Skeletal muscle satellite cell (primary cell): ENCODE measurements at regions not wholly inside any gene's neighbourhood (a gene's known extent, or its start where the extent isn't known, plus 50 kb on each side); places are given as distances from the start of the nearest gene placed in this dataset.

ENCODE experiments used
- H3K27me3 ChIP-seq: 2 replicates; pipeline ENCODE4 v1.7.0; 2013; ENCODE audit warnings: low read length; ENCODE audit not compliant: control insufficient read depth, insufficient read depth
- H3K36me3 ChIP-seq: 2 replicates; pipeline ENCODE4 v1.7.0; 2013; ENCODE audit warnings: mild to moderate bottlenecking, control low read depth, low read length; ENCODE audit not compliant: insufficient read depth
- H3K4me1 ChIP-seq: 2 replicates; pipeline ENCODE4 v1.7.0; 2013; ENCODE audit warnings: low read length; ENCODE audit not compliant: control insufficient read depth, insufficient read depth
- H3K4me2 ChIP-seq: 2 replicates; pipeline ENCODE4 v1.7.0; 2013; ENCODE audit warnings: mild to moderate bottlenecking, low read length
- H3K4me3 ChIP-seq: 2 replicates; pipeline ENCODE4 v1.7.0; 2013; ENCODE audit warnings: low read length
- H3K9ac ChIP-seq: 2 replicates; pipeline ENCODE4 v1.7.0; 2013; ENCODE audit warnings: mild to moderate bottlenecking, low read depth, low read length, moderate library complexity
- H3K9me3 ChIP-seq: replicated peaks from 2 replicates; pipeline ENCODE4 v1.7.0; 2013; ENCODE audit warnings: mild to moderate bottlenecking, control low read depth, low read length

DNA sequence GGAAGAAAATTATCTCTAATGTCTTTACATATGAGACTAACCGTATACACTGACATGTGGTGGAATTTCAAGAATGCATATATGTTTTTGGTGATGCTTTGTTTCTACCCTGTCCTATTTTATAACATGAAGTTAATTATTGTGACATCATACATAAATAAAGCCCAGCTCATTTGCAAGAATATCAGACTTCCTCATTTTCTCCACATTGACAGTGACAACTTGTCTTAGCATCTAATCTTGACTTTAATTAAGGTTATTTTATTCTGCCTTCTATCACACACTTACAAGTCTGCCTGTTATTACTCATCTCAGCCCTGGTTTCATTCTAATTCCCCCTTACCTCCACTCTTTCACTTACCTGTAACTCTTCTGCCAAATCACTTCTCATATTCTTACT lies 140.6 kb upstream of the STARD13 start:
- H3K4me3 ChIP-seq, result no peak overlapping the region
- H3K9ac ChIP-seq, result no peak overlapping the region
- no peaks in the 10 kb centered on the region for H3K9me3 ChIP-seq
- H3K4me1 ChIP-seq, result no peaks in the 10 kb centered on the region
- no peaks in the 10 kb centered on the region for H3K36me3 ChIP-seq
- H3K4me2 ChIP-seq, result no peak overlapping the region
- H3K27me3 ChIP-seq, result no peaks in the 10 kb centered on the region

DNA sequence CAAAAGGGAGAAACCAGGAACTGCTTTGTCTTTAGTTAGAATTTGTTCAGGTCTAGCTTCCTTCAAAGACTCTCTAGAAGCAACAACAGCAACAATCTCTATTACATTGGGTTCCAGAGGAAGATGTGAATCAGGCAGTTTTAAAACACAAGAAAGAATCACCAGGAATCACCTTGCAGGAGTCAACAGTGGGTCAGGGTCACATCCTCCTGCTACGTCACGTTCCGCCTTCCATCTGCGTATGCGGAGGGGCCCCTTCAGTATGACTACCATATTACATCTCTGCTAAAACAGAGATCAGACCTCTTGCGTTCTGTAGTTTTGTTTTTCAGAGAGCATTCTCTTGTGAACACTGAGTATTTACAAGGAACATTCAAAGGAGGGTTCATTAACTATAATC lies 147.8 kb upstream of the STARD13 start:
- H3K4me1 ChIP-seq, result no peaks in the 10 kb centered on the region
- H3K36me3 ChIP-seq, result no peaks in the 10 kb centered on the region
- no peaks in the 10 kb centered on the region for H3K9me3 ChIP-seq
- no peak overlapping the region for H3K4me3 ChIP-seq
- H3K9ac ChIP-seq, result no peak overlapping the region
- H3K27me3 ChIP-seq, result no peaks in the 10 kb centered on the region
- H3K4me2 ChIP-seq, result no peak overlapping the region

DNA sequence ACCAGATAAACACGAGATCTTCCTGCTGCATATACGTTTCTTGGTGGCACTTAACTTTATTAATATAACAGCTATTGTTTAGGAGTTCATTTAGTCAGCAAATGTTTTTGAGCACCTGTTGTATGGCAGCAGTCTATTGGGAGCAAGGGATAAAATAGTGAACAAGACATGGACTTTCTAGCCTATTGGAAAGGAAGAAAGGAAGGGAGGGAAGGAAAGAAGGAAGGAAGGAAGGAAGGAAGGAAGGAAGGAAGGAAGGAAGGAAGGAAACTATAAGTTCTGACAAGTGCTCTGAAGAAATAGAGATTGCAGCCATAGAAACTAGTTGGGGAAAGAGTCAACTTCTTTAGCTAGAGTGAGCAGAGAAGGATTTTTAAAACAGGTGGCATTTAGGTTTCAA lies 149.1 kb upstream of the STARD13 start:
- Histone ChIP-seq H3K4me2 (no peak overlapping the region), H3K27me3 (no peaks in the 10 kb centered on the region), H3K9ac (no peak overlapping the region), H3K9me3 (no peaks in the 10 kb centered on the region), H3K4me1 (no peaks in the 10 kb centered on the region), H3K36me3 (no peaks in the 10 kb centered on the region), H3K4me3 (no peak overlapping the region)

DNA sequence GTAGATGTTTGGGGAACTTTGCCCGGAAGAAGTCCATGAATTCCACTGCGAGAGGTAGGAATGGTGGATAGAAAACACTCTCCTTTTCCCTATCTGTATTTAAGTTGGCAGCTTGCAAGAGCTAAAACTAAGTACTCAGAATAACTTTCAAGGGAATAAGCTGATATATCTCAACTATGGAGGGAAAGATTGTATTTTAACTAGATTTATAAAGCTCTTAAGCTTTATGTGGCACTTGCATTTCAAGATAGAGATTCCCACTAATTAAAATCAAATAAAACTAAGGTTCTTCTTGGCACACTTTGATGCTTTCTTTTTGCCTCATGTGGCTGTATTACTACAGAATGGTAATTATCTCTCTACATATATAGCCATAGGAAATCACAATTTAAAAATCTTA lies 149.7 kb upstream of the STARD13 start:
- Histone ChIP-seq H3K4me2 (no peak overlapping the region), H3K27me3 (no peaks in the 10 kb centered on the region), H3K4me1 (no peaks in the 10 kb centered on the region), H3K4me3 (no peak overlapping the region), H3K36me3 (no peaks in the 10 kb centered on the region), H3K9me3 (no peaks in the 10 kb centered on the region), H3K9ac (no peak overlapping the region)

DNA sequence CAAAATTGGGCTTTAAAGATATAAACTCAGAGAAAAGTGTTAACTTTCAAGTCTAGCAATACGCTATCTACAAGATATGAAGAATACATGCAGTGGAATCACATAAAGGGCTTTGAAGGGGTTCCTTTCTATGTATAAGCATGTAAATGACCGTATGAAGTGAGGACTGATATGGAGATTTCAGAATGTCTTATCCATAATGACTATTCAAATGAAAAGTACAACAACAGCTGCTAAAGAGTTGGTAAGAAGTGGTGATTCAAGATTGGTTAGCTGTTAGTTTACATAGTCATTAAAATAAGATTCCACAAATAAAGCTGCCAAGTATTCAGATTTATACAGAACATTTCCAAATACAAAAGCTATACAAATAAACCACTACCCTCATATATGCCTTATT lies 153.4 kb upstream of the STARD13 start:
- H3K9ac ChIP-seq, result no peak overlapping the region
- no peaks in the 10 kb centered on the region for H3K9me3 ChIP-seq
- no peaks in the 10 kb centered on the region for H3K36me3 ChIP-seq
- no peak overlapping the region for H3K4me2 ChIP-seq
- no peaks in the 10 kb centered on the region for H3K27me3 ChIP-seq
- no peak overlapping the region for H3K4me3 ChIP-seq
- H3K4me1 ChIP-seq, result no peaks in the 10 kb centered on the region

DNA sequence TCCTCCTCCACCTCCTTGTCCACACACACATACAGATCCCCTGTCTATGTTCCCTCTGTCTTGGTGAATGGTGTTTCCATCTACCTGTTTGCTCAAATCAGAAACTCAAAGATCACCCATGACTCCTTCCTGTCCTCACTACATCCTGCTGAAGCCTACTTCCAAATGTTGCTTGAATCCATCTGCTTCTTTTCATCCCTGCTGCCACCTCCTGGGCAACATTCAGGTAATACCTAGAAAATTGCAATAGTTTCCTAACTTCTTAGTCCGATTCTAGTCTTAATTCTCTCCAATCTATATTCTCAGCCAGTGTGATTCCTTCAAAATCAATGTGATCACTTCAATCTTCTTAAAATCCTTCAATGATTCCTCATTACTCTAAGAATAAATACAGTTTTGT lies 155.5 kb upstream of the STARD13 start:
- Histone ChIP-seq H3K27me3 (no peaks in the 10 kb centered on the region), H3K9ac (no peak overlapping the region), H3K4me2 (no peak overlapping the region), H3K4me1 (no peaks in the 10 kb centered on the region), H3K36me3 (no peaks in the 10 kb centered on the region), H3K4me3 (no peak overlapping the region), H3K9me3 (no peaks in the 10 kb centered on the region)

DNA sequence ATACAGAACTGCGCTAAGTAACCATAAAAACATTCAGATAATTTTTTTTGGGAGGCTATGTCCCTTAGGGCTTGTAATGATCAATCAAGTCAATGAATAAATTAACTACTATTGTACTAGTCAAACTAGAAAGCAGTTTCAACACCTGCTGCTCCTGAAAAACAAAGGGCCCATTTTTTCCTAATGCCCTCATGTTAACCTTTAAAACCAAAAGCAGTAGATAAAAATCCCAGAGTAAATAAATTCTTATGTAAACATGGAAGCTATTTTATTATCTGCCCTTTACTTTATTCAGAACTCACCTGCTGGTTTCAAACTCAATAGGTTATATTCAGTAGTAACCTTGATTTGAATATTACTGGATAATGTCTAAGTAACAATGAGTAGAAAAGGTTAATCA lies 159.5 kb upstream of the STARD13 start:
- Histone ChIP-seq H3K4me1 (no peaks in the 10 kb centered on the region), H3K4me3 (no peak overlapping the region), H3K27me3 (no peaks in the 10 kb centered on the region), H3K4me2 (no peak overlapping the region), H3K9ac (no peak overlapping the region), H3K36me3 (no peaks in the 10 kb centered on the region), H3K9me3 (no peaks in the 10 kb centered on the region)

DNA sequence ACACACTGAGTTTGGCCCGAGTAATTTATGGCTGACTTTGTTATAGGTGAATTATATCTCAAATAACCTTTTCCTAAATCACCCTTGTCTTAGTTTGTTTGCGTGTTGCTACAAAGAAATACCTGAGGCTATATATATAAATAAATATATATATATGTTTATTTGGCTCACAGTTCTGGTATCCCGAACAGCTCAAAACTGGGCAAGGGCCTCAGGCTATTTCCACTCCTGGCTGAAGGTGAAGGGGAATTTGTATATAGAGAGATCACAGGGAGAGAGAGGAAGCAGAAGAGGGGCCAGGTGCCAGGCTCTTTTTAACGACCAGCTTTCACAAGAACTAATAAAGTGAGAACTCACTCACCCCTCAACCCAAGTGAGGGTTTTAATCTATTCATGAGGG lies 159.9 kb upstream of the STARD13 start:
- no peak overlapping the region for H3K9ac ChIP-seq
- no peak overlapping the region for H3K4me2 ChIP-seq
- no peaks in the 10 kb centered on the region for H3K36me3 ChIP-seq
- H3K9me3 ChIP-seq, result no peaks in the 10 kb centered on the region
- no peak overlapping the region for H3K4me3 ChIP-seq
- H3K27me3 ChIP-seq, result no peaks in the 10 kb centered on the region
- no peaks in the 10 kb centered on the region for H3K4me1 ChIP-seq

DNA sequence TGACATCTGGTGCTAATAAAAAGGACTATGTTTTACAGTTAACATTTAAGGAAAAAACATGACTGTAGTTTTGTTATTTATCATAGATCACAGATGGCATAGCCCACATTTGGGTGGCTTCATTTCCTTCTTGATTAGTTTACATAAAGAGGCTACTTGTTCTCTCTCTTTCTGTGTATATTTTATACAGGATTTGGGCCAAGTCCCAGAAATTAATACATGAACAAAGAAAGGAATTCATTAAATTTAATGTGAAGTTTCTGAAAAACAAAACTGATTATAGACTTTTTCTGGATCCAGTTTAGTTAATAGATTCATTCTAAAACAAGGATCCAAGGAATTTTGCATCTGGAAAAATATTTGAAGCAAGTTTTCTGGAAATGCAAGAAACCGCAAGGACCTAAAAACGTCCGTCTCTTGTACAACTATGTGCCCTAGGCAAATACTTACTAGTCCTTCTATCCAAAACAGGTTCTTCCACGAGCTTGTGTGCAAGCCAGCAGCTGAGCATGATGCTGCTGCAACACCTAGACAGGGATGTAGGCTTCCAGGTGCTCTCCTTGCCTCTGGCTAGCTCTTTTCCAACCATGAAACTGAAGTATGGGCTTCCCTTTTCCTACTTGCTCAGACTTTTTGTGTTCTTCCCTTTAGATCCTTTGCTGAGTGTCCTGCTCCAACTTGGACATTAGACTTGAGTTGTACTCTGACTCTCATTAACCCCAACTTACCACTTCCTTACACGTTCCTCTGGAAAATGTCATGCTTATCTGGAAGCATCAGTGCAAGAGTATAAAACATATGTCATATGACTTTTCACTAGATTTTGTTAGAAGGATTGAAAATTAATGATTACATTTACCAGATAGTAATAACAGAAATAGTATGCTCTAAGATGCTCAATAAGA lies 161.5 kb upstream of the STARD13 start:
- Histone ChIP-seq H3K27me3 (no peaks in the 10 kb centered on the region), H3K9me3 (no peaks in the 10 kb centered on the region), H3K36me3 (no peaks in the 10 kb centered on the region), H3K4me1 (no peaks in the 10 kb centered on the region), H3K4me2 (no peak overlapping the region), H3K4me3 (no peak overlapping the region), H3K9ac (no peak overlapping the region)

DNA sequence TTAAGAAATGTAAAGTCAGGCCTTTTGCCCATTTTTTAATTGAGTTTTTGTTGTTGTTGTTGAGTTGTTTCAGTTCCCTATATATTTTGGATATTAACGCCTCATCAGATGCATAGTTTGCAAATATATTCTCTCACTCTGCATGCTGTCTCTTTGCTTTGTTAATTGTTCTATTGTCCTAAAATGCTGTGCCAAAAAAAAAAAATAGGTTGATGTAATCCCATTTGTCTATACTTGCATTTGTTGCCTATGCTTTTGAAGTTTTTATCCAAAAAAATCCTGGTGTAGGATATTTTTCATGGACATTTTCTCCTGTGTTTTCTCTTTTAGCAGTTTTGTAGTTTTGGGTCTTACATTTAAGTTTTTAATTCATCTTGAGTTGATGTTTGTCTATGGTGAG lies 163.3 kb upstream of the STARD13 start:
- Histone ChIP-seq H3K27me3 (no peaks in the 10 kb centered on the region), H3K4me3 (no peak overlapping the region), H3K4me2 (no peak overlapping the region), H3K4me1 (peaks cover 6% of the 10 kb centered on the region), H3K36me3 (no peaks in the 10 kb centered on the region), H3K9ac (no peak overlapping the region), H3K9me3 (no peaks in the 10 kb centered on the region)

DNA sequence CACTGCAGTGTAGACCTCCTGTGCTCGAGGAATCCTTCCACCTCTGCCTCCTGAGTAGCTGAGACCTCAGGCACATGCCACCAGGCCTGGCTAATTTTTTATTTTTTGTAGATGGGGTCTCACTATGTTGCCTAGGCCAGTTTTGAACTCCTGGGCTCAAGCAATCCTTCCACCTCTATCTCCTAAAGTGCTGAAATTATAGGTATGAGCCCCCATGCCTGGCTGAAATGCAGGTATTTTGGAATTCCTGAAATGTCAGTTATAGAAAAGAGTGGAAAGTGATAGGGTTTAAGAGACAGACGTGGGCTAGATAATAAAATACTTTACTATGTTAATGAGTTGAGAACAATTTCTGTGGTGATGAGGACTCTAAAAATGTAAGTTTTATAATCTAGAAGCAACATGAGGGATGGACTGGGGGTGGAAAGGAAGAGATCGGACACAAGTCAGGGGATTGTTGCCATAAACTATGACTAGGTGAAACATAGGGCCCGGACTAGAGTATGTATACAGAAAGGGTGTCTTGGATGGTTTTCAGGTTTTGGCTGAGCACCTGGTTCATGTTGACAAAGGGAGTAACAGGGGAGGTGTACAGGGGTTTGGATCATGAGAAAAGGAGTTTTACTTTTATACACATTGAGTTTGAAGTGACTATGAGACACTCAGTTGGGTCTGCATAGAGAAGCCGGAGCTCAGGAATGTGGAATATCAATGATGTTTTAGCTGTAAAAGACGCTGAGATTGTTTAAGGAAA lies 165.6 kb upstream of the STARD13 start:
- Histone ChIP-seq H3K4me2 (no peak overlapping the region), H3K27me3 (no peaks in the 10 kb centered on the region), H3K36me3 (no peaks in the 10 kb centered on the region), H3K4me1 (peaks cover 22% of the 10 kb centered on the region), H3K4me3 (no peak overlapping the region), H3K9me3 (no peaks in the 10 kb centered on the region), H3K9ac (no peak overlapping the region)
